RWPE1 (cell line): ENCODE measurements at regions not wholly inside any gene's neighbourhood (a gene's known extent, or its start where the extent isn't known, plus 50 kb on each side); places are given as distances from the start of the nearest gene placed in this dataset.

ENCODE experiments used
- CTCF ChIA-PET: fragments of 350-600 bp; sonication (Branson Sonifier 250); formaldehyde crosslinking; extraction: SDS; loops from one replicate; lab custom pipeline; 2021; lab: Yijun Ruan, JAX
- POLR2A ChIA-PET: fragments of 400-600 bp; formaldehyde crosslinking; extraction: SDS; loops from one replicate; lab custom pipeline; 2020; ENCODE audit warnings: antibody characterized with exemption; ENCODE audit not compliant: low non-redundant PET; lab: Yijun Ruan, JAX
- DNase-seq: peaks from one replicate; pipeline ENCODE4 v3.0.0; 2012; ENCODE audit warnings: low spot score
- H3K27ac ChIP-seq: fragments of 450-650 bp; 2 replicates; pipeline ENCODE4 v1.5.1; 2017
- CTCF ChIP-seq: fragments of 450-650 bp; conservative IDR thresholded peaks from 2 replicates; pipeline ENCODE4 v1.5.1; 2017; ENCODE audit warnings: low read depth, mild to moderate bottlenecking

DNA sequence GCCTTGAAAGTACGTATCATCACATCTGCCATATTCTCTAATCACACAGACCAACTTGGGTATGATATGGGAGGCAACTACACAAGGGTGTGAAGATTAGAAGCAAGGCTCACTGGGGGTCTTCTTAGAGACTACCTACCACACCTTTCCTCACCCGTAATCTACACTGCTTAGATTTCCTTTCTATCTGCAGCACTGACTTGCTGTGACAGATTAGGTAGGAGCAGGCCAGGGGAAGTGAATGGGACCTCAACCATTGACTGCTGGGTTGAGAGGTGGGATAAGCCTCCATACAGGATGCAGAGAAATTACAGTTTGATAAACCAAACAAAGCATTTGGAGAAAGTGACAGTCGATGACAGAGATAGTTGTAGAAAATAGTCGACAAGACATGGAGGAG, 119.0 kb upstream of the SERPINE2 start:
- ChIA-PET CTCF (no interaction called here), POLR2A (no interaction called here)
- TF ChIP-seq CTCF: no peak
- DNase-seq: no peak
- H3K27ac ChIP-seq: no peak overlapping the region

DNA sequence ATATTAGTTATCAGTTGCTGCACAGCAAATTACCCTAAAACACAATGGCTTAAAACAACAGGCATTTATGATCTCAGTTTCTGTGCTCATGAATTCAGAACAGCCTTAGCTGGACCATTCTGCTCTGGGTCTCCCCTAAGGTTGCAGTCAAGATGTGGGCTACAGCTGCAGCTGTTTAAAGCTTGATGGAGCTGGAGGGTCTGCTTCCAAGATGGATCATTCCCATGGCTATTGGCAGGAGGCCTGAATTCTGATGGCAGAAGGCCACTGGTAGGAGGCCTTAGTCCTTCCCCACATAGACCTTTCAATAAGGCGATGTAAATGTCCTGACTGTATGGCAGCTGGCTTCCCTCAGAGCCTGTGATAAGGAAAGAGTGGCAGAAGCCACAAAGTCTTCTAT, 118.6 kb upstream of the SERPINE2 start:
- CTCF ChIA-PET: no interaction called here
- H3K27ac ChIP-seq: no peak overlapping the region
- DNase-seq: no peak
- no peak for TF ChIP-seq CTCF
- POLR2A ChIA-PET: no interaction called here

DNA sequence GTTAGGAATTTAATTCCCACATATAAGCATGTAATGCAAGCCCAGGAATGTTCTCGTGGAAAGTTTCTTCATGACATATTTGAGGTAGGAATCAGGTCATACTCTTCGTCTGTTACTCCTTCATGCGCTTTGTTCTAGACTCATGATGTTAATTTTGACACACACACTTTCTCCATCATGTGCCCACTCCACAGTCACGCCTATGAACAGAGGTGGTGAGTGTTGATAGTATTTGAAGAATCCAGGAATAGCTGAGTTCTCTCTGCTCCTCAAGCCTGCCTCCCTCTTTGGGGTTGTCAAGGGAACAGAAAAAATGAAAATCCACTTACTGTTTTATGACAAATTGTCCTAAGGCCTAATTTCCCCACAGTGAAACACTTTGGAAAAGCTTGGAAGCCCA, 117.3 kb upstream of the SERPINE2 start:
- no peak for DNase-seq
- CTCF ChIA-PET: no interaction called here
- no peak for TF ChIP-seq CTCF
- POLR2A ChIA-PET: no interaction called here
- no peak overlapping the region for H3K27ac ChIP-seq

GRCh38 chr2:224155896-224156295, 116.8 kb upstream of the SERPINE2 start:
- ChIA-PET POLR2A (no interaction called here), CTCF (no interaction called here)
- H3K27ac ChIP-seq: no peak overlapping the region
- no peak for TF ChIP-seq CTCF
- DNase-seq: no peak

DNA sequence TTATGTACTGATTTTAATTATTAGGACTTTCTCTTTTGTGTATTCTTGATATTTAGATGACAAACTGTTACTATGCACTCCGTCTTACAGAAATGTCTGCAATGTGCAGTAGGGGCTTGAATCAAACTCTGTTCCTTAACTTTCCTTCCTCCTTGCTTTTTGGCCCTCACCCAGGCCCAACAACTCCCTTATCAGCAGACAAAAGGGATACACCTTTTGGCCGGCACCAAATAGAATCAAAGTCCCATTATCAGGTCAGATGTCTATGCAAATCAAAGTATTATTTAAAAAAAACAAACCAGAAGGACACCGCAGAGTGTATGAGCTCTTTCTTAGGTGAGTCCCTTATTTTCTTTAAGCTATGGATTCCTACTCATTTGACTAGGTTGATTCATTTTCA, 116.3 kb upstream of the SERPINE2 start:
- CTCF ChIA-PET: no interaction called here
- POLR2A ChIA-PET: no interaction called here
- H3K27ac ChIP-seq: no peak overlapping the region
- no peak for TF ChIP-seq CTCF
- DNase-seq: no peak

- no peak for DNase-seq
- ChIA-PET CTCF (no interaction called here), POLR2A (no interaction called here)
- no peak for TF ChIP-seq CTCF
- no peak overlapping the region for H3K27ac ChIP-seq
Measured at GRCh38 chr2:224151680-224152310, 112.7 kb upstream of the SERPINE2 start.
